ENCODE measurements at regions not wholly inside any gene's neighbourhood (a gene's known extent, or its start where the extent isn't known, plus 50 kb on each side); places are given as distances from the start of the nearest gene placed in this dataset.

DNA sequence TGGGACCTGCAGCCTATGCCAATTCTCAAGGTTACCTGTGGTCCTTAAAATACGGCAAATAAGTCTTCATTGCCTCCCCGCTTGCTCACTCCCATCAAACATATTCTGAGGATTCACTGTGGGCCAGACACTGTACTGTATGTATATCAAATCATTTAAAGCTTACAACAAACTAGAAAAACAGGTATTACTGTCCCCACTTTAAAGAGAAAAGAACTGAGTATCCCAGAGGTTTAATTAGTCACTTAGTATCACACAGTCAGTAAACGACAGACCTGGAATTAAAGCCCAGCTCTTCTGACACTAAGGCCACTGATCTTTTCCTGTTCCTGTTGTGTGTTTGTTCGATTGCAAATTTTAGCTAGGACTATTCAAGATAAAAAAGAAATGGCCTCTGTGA is 248.2 kb downstream of the ACTL7B start:
- Histone ChIP-seq H3K36me3 (ENCODE audit: insufficient read depth, low read length) (no peaks in the 10 kb centered on the region), H4K20me1 (ENCODE audit: insufficient read depth, low read length, poor library complexity, severe bottlenecking) (no peaks in the 10 kb centered on the region), H3K4me2 (ENCODE audit: low read depth, low read length, poor library complexity, severe bottlenecking) (no peak overlapping the region), H3K79me2 (ENCODE audit: insufficient read depth, low read length) (no peaks in the 10 kb centered on the region), H2AFZ (ENCODE audit: low read length) (no peak overlapping the region), H3K9ac (ENCODE audit: low read depth, low read length, poor library complexity, severe bottlenecking) (no peak overlapping the region), H3K27me3 (ENCODE audit: insufficient read depth, low read length, poor library complexity, severe bottlenecking) (no peaks in the 10 kb centered on the region), H3K4me3 (ENCODE audit: low read length, poor library complexity, severe bottlenecking) (no peak overlapping the region), H3K9me3 (ENCODE audit: insufficient read depth, low read depth, low read length) (no peaks in the 10 kb centered on the region), H3K4me1 (ENCODE audit: insufficient read depth, low read length, poor library complexity, severe bottlenecking) (no peaks in the 10 kb centered on the region), H3F3A (ENCODE audit: low read depth) (no peaks in the 10 kb centered on the region), H3K9me2 (replicated peaks; ENCODE audit: low read depth, low read length) (no peaks in the 10 kb centered on the region)
- no peak for TF ChIP-seq EZH2phosphoT487 (IDR thresholded peaks at IDR 0.05; ENCODE audit: borderline replicate concordance)
- TF ChIP-seq, protein P1, sequence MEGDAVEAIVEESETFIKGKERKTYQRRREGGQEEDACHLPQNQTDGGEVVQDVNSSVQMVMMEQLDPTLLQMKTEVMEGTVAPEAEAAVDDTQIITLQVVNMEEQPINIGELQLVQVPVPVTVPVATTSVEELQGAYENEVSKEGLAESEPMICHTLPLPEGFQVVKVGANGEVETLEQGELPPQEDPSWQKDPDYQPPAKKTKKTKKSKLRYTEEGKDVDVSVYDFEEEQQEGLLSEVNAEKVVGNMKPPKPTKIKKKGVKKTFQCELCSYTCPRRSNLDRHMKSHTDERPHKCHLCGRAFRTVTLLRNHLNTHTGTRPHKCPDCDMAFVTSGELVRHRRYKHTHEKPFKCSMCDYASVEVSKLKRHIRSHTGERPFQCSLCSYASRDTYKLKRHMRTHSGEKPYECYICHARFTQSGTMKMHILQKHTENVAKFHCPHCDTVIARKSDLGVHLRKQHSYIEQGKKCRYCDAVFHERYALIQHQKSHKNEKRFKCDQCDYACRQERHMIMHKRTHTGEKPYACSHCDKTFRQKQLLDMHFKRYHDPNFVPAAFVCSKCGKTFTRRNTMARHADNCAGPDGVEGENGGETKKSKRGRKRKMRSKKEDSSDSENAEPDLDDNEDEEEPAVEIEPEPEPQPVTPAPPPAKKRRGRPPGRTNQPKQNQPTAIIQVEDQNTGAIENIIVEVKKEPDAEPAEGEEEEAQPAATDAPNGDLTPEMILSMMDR (conservative IDR thresholded peaks at IDR 0.05; ENCODE audit: low read length), result no peak

DNA sequence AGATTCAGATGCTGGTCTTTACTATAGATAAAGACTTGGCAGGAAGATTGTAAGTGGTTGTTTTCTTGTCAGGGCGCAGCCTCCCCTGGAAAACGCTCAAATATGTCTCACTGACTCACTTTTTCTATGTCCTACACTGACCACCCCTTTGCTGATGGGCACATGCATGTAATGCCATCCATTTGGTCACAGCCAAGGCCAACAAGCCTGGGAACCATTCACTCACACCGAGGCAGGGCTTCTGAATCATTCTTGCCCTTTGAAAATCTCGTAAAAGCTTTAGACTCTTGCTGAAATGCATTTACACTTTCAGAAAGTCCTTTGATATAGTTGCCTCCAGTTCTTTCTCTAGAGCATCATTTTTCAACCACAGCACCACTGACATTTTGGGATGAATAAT is 249.4 kb downstream of the ACTL7B start:
- Histone ChIP-seq H3K79me2 (ENCODE audit: insufficient read depth, low read length) (no peaks in the 10 kb centered on the region), H3K4me1 (ENCODE audit: insufficient read depth, low read length, poor library complexity, severe bottlenecking) (no peaks in the 10 kb centered on the region), H3K4me2 (ENCODE audit: low read depth, low read length, poor library complexity, severe bottlenecking) (no peak overlapping the region), H4K20me1 (ENCODE audit: insufficient read depth, low read length, poor library complexity, severe bottlenecking) (no peaks in the 10 kb centered on the region), H3K4me3 (ENCODE audit: low read length, poor library complexity, severe bottlenecking) (no peak overlapping the region), H3K9me2 (replicated peaks; ENCODE audit: low read depth, low read length) (no peaks in the 10 kb centered on the region), H3K9ac (ENCODE audit: low read depth, low read length, poor library complexity, severe bottlenecking) (no peak overlapping the region), H3K27me3 (ENCODE audit: insufficient read depth, low read length, poor library complexity, severe bottlenecking) (no peaks in the 10 kb centered on the region), H2AFZ (ENCODE audit: low read length) (no peak overlapping the region), H3K36me3 (ENCODE audit: insufficient read depth, low read length) (no peaks in the 10 kb centered on the region), H3F3A (ENCODE audit: low read depth) (no peaks in the 10 kb centered on the region), H3K9me3 (ENCODE audit: insufficient read depth, low read depth, low read length) (no peaks in the 10 kb centered on the region)
- no peak for TF ChIP-seq EZH2phosphoT487 (IDR thresholded peaks at IDR 0.05; ENCODE audit: borderline replicate concordance)
- TF ChIP-seq, protein P1 (conservative IDR thresholded peaks at IDR 0.05; ENCODE audit: low read length), result no peak

DNA sequence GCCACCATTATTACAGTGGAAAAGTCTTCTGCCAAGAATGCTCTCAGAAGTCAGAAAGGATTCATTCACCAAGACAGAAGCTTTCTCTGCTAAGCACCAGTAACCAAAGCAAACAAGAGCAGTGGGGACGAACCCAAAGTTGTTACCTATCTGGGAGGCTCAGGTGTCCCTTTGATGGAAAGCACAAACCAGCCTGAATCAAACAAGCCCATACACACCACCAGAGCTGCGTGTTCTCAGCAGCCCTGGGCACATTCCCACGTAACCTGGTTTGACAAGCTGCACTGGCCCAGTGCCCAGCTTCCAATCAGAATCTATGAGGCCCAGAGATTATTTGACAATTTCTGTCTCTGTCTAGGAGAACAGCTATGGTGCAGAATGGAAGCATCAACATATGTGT is 252.6 kb downstream of the ACTL7B start:
- TF ChIP-seq, protein P1 (conservative IDR thresholded peaks at IDR 0.05; ENCODE audit: low read length), result no peak
- no peak for TF ChIP-seq EZH2phosphoT487 (IDR thresholded peaks at IDR 0.05; ENCODE audit: borderline replicate concordance)
- no peaks in the 10 kb centered on the region for H3K27me3 ChIP-seq (ENCODE audit: insufficient read depth, low read length, poor library complexity, severe bottlenecking)
- H3K4me3 ChIP-seq (ENCODE audit: low read length, poor library complexity, severe bottlenecking), result no peak overlapping the region
- H3K9me3 ChIP-seq (ENCODE audit: insufficient read depth, low read depth, low read length), result 0 out of 2 replicates have a peak, but pooled peaks cover 4% of the 10 kb centered on the region
- no peaks in the 10 kb centered on the region for H3K4me1 ChIP-seq (ENCODE audit: insufficient read depth, low read length, poor library complexity, severe bottlenecking)
- H2AFZ ChIP-seq (ENCODE audit: low read length), result no peak overlapping the region
- H3K9ac ChIP-seq (ENCODE audit: low read depth, low read length, poor library complexity, severe bottlenecking), result no peak overlapping the region
- H3K4me2 ChIP-seq (ENCODE audit: low read depth, low read length, poor library complexity, severe bottlenecking), result no peak overlapping the region
- no peaks in the 10 kb centered on the region for H3F3A ChIP-seq (ENCODE audit: low read depth)
- no peaks in the 10 kb centered on the region for H3K79me2 ChIP-seq (ENCODE audit: insufficient read depth, low read length)
- H3K9me2 ChIP-seq (replicated peaks; ENCODE audit: low read depth, low read length), result no peaks in the 10 kb centered on the region
- no peaks in the 10 kb centered on the region for H3K36me3 ChIP-seq (ENCODE audit: insufficient read depth, low read length)
- H4K20me1 ChIP-seq (ENCODE audit: insufficient read depth, low read length, poor library complexity, severe bottlenecking), result no peaks in the 10 kb centered on the region

Data from Loucy (cell line).